ENCODE measurements at regions not wholly inside any gene's neighbourhood (a gene's known extent, or its start where the extent isn't known, plus 50 kb on each side); places are given as distances from the start of the nearest gene placed in this dataset.

- TF ChIP-seq CTCF (conservative IDR thresholded peaks at IDR 0.05; ENCODE audit: low read depth, low read length): no peak
- no peak overlapping the region for H3K4me3 ChIP-seq (ENCODE audit: low read length)
Measured at GRCh38 chr12:86445356-86445755, 189.2 kb upstream of the MGAT4C start.

DNA sequence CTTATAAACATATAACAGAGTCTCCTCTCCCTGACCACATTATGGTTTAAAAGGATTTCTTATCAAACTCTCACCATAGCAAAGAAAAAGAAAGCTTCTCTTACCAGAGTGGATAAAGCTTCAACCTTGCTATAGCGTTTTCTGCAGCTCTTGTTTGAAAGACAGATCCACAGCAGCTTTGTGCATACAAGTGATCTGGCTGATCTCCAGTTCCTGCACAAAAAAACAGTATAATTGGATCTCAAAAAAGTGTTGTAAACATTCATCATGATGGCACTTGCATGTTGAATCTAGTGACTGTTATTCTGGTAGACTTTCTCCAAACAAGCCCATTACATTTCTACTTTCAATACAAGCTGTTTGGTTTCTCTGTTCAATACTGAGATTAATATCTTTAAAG, 178.9 kb upstream of the MGAT4C start:
- peak; percentile 2 for DNase-seq (ENCODE audit: low read depth)
- no peak for TF ChIP-seq CTCF (conservative IDR thresholded peaks at IDR 0.05; ENCODE audit: low read depth, low read length)
- H3K4me3 ChIP-seq (ENCODE audit: low read length): no peak overlapping the region

More at GRCh38 chr12:86445356-86445755, 189.2 kb upstream of the MGAT4C start:
- no peak for DNase-seq (ENCODE audit: low read depth)

DNA sequence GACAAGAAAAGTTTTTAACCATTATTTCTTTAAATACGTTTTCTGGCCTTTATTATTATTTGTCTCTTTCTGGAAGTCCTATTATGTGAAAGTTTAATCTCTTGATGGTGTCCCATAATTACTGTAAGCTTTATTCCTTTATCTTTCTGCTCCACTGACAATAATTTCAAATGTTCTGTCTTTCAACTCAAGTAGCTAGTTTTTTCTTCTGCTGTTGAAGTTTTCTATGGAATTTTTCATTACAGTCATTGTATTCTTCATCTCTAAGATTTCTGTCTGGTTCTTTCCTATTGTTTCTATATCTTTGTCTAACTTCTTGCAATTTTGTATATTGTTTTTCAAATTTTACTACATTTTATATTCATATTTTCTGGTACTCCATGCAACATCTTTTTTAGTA, 173.6 kb upstream of the MGAT4C start:
- DNase-seq (ENCODE audit: low read depth): no peak
- TF ChIP-seq CTCF (conservative IDR thresholded peaks at IDR 0.05; ENCODE audit: low read depth, low read length): no peak
- H3K4me3 ChIP-seq (ENCODE audit: low read length): no peak overlapping the region

- no peak overlapping the region for H3K4me3 ChIP-seq (ENCODE audit: low read length)
- no peak for DNase-seq (ENCODE audit: low read depth)
- TF ChIP-seq CTCF (conservative IDR thresholded peaks at IDR 0.05; ENCODE audit: low read depth, low read length): no peak
Measured at GRCh38 chr12:86421333-86421732, 165.1 kb upstream of the MGAT4C start.

DNA sequence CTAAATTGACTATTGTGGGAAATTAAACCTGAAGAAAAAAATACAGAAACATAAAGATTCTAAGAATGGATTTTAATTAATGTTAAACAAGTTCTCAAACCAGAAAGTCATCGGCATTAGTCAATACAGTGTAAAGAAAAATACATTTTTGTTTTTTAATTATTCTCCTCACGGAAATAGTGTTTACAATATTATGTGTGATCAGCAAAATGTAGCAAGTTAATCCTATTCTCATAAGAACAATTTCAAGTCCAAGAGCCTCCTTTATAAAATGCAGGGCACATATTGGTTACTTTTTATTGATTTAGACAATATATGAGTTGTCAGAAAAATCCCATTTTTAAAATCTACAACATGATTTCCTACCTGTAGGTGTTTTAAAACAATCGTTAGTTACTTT, 158.0 kb upstream of the MGAT4C start:
- H3K4me3 ChIP-seq (ENCODE audit: low read length): no peak overlapping the region
- TF ChIP-seq CTCF (conservative IDR thresholded peaks at IDR 0.05; ENCODE audit: low read depth, low read length): no peak
- DNase-seq (ENCODE audit: low read depth): no peak

- DNase-seq (ENCODE audit: low read depth): no peak
- no peak overlapping the region for H3K4me3 ChIP-seq (ENCODE audit: low read length)
- TF ChIP-seq CTCF (conservative IDR thresholded peaks at IDR 0.05; ENCODE audit: low read depth, low read length): no peak
Measured at GRCh38 chr12:86411710-86412109, 155.5 kb upstream of the MGAT4C start.

GRCh38 chr12:86407620-86408208, 151.5 kb upstream of the MGAT4C start:
- H3K4me3 ChIP-seq (ENCODE audit: low read length): no peak overlapping the region
- no peak for DNase-seq (ENCODE audit: low read depth)
- TF ChIP-seq CTCF (conservative IDR thresholded peaks at IDR 0.05; ENCODE audit: low read depth, low read length): no peak

Measured in retinal pigment epithelial cell (primary cell).